HEK293T (cell line): ENCODE measurements at regions not wholly inside any gene's neighbourhood (a gene's known extent, or its start where the extent isn't known, plus 50 kb on each side); places are given as distances from the start of the nearest gene placed in this dataset.

Source experiments
- ARNT ChIP-seq: fragments of 450-650 bp; IDR thresholded peaks from 2 replicates; pipeline ENCODE4 v1.6.1; 2017; ENCODE audit warnings: mild to moderate bottlenecking
- BHLHE40 ChIP-seq: fragments of 450-650 bp; IDR thresholded peaks from 2 replicates; pipeline ENCODE4 v1.6.1; 2016; ENCODE audit warnings: mild to moderate bottlenecking, moderate library complexity, borderline replicate concordance
- ELF4 ChIP-seq: fragments of 450-650 bp; IDR thresholded peaks from 2 replicates; pipeline ENCODE4 v1.6.1; 2017; ENCODE audit warnings: antibody characterized with exemption
- FOXM1 ChIP-seq: fragments of 450-650 bp; IDR thresholded peaks from 2 replicates; pipeline ENCODE4 v1.6.1; 2017; ENCODE audit warnings: mild to moderate bottlenecking, borderline replicate concordance
- HDGF ChIP-seq: fragments of 450-650 bp; IDR thresholded peaks from 2 replicates; pipeline ENCODE4 v1.6.1; 2017; ENCODE audit warnings: antibody characterized with exemption, borderline replicate concordance
- NFRKB ChIP-seq: fragments of 450-650 bp; IDR thresholded peaks from 2 replicates; pipeline ENCODE4 v1.6.1; 2016; ENCODE audit warnings: mild to moderate bottlenecking, moderate library complexity
- SP1 ChIP-seq: fragments of 450-650 bp; IDR thresholded peaks from 2 replicates; pipeline ENCODE4 v1.6.1; 2017
- TARDBP ChIP-seq: fragments of 450-650 bp; IDR thresholded peaks from 2 replicates; pipeline ENCODE4 v1.6.1; 2016
- ZNF384 ChIP-seq: fragments of 450-650 bp; IDR thresholded peaks from 2 replicates; pipeline ENCODE4 v1.6.1; 2016

DNA sequence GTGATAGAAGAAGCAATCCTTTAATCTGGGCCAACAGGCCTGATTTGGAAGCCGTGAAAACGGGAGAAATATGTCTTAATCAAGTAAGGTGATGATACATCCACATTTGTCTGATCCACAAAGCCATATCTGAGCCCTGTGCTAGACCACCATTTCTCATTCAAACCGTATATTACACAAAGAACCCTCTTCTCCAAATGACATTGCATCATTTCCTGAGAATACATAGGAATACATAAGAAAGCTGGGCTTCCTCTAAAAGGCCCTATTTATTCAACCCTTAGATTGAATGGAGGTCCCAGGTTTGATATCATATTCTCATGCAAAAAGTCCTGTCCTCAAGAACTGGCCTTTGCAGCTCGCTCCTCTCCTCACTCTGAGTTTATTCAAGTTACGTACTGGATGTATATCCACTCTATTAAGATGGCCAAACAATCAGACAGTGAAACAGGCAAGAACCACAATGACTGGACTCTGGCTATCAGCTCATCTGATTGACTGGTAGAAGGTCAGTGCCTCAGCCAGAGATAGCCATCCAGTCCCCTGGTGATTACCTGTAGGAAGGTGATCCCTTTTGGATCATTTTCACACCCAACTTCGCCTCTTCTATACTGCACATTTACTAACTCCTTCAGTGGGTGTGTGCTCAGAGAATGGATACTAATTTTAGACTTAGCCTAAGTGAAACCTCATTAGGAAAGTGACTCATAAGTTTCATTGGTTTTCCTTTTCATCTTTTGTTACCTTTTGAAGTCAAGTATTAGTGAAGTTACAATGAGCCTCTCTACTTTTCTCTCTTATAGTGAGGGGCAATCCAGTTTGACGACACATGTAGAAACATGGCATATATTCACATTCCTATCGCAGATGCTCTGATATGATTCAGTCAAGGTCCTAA is 167.6 kb upstream of the WWC1 start:
- TF ChIP-seq ELF4 (no peak), HDGF (no peak), SP1 (no peak), BHLHE40 (no peak), TARDBP (no peak), FOXM1 (no peak), ARNT (no peak), NFRKB (no peak), ZNF384 (no peak)
